Astrocyte (in vitro differentiated cells and primary cell): ENCODE measurements at regions not wholly inside any gene's neighbourhood (a gene's known extent, or its start where the extent isn't known, plus 50 kb on each side); places are given as distances from the start of the nearest gene placed in this dataset.
"Not testable (repeated sequence)": the region's sequence is repeated elsewhere in the genome, so short reads cannot be mapped to it uniquely, and the experiment has no call there.

Source experiments
- DNase-seq: peaks from one replicate; pipeline ENCODE4 v3.0.0-alpha.2; 2010; ENCODE audit warnings: low read depth
- FAIRE-seq: peaks from 2 replicates; lab custom pipeline; 2011; peaks lifted over from hg19 to GRCh38; lab: Jason Lieb, UNC
- H2AFZ ChIP-seq: 2 replicates; pipeline ENCODE4 v1.6.0; 2012; ENCODE audit warnings: low read depth, low read length, inconsistent platforms
- H3K27ac ChIP-seq: 2 replicates; pipeline ENCODE4 v1.5.1; 2011; ENCODE audit warnings: low read depth, low read length, inconsistent platforms
- H3K27me3 ChIP-seq: 2 replicates; pipeline ENCODE4 v1.6.0; 2011; ENCODE audit warnings: low read length, inconsistent platforms; ENCODE audit not compliant: insufficient read depth
- H3K36me3 ChIP-seq: 2 replicates; pipeline ENCODE4 v1.5.1; 2011; ENCODE audit warnings: low read length, inconsistent platforms; ENCODE audit not compliant: insufficient read depth
- H3K4me1 ChIP-seq: 2 replicates; pipeline ENCODE4 v1.5.1; 2011; ENCODE audit warnings: low read length, inconsistent platforms; ENCODE audit not compliant: insufficient read depth
- H3K4me2 ChIP-seq: 2 replicates; pipeline ENCODE4 v1.6.0; 2012; ENCODE audit warnings: low read length, inconsistent platforms
- H3K4me3 ChIP-seq: 2 replicates; pipeline ENCODE4 v1.5.1; 2011; ENCODE audit warnings: low read depth, mild to moderate bottlenecking, low read length, inconsistent platforms; ENCODE audit not compliant: insufficient read depth
- H3K79me2 ChIP-seq: 2 replicates; pipeline ENCODE4 v1.6.0; 2012; ENCODE audit warnings: mild to moderate bottlenecking, low read length, inconsistent platforms; ENCODE audit not compliant: insufficient read depth
- H3K9ac ChIP-seq: 2 replicates; pipeline ENCODE4 v1.6.0; 2012; ENCODE audit warnings: mild to moderate bottlenecking, low read length, inconsistent platforms
- H3K9me3 ChIP-seq: 2 replicates; pipeline ENCODE4 v1.5.1; 2012; ENCODE audit warnings: low read depth, mild to moderate bottlenecking, low read length, inconsistent platforms; ENCODE audit not compliant: insufficient read depth
- H4K20me1 ChIP-seq: 2 replicates; pipeline ENCODE4 v1.6.0; 2012; ENCODE audit warnings: low read length, inconsistent platforms; ENCODE audit not compliant: insufficient read depth
- H3K27ac Mint-ChIP-seq: one replicate; pipeline ENCODE4 v1.8.0; 2021; ENCODE audit warnings: mild to moderate bottlenecking, mixed read lengths; ENCODE audit not compliant: unreplicated experiment
- H3K27me3 Mint-ChIP-seq: one replicate; pipeline ENCODE4 v1.8.0; 2021; ENCODE audit warnings: low read depth, mixed read lengths; ENCODE audit not compliant: unreplicated experiment
- H3K36me3 Mint-ChIP-seq: one replicate; pipeline ENCODE4 v1.8.0; 2021; ENCODE audit warnings: low read depth, mixed read lengths; ENCODE audit not compliant: unreplicated experiment
- H3K4me1 Mint-ChIP-seq: one replicate; pipeline ENCODE4 v1.8.0; 2021; ENCODE audit warnings: low read depth, mixed read lengths; ENCODE audit not compliant: unreplicated experiment
- H3K4me3 Mint-ChIP-seq: one replicate; pipeline ENCODE4 v1.8.0; 2021; ENCODE audit warnings: mild to moderate bottlenecking, moderate library complexity, mixed read lengths; ENCODE audit not compliant: unreplicated experiment
- H3K9me3 Mint-ChIP-seq: one replicate; pipeline ENCODE4 v1.8.0; 2021; ENCODE audit warnings: mild to moderate bottlenecking, mixed read lengths; ENCODE audit not compliant: unreplicated experiment

- not testable (repeated sequence) for H3K27ac ChIP-seq, H3K36me3 Mint-ChIP-seq, H3K27me3 ChIP-seq, H3K4me2 ChIP-seq, H3K4me1 ChIP-seq, H3K4me3 ChIP-seq, H3K9me3 ChIP-seq, H3K4me1 Mint-ChIP-seq, H3K27me3 Mint-ChIP-seq, DNase-seq, H3K4me3 Mint-ChIP-seq, H4K20me1 ChIP-seq, H2AFZ ChIP-seq, H3K36me3 ChIP-seq, H3K9ac ChIP-seq, H3K79me2 ChIP-seq, H3K9me3 Mint-ChIP-seq, H3K27ac Mint-ChIP-seq, FAIRE-seq
These were observed 121.1 kb downstream of the FAM72C start for GRCh38 chr1:143850637-143851036.

- not testable (repeated sequence) for H3K4me2 ChIP-seq, H3K4me3 ChIP-seq, H3K4me1 ChIP-seq, H3K27ac Mint-ChIP-seq, H3K36me3 Mint-ChIP-seq, H3K9me3 ChIP-seq, H3K4me1 Mint-ChIP-seq, FAIRE-seq, H2AFZ ChIP-seq, H3K36me3 ChIP-seq, H4K20me1 ChIP-seq, H3K9me3 Mint-ChIP-seq, H3K79me2 ChIP-seq, H3K4me3 Mint-ChIP-seq, H3K27ac ChIP-seq, H3K27me3 Mint-ChIP-seq, H3K9ac ChIP-seq, DNase-seq, H3K27me3 ChIP-seq
These were observed 122.9 kb downstream of the FAM72C start for GRCh38 chr1:143848859-143849258.

GRCh38 chr1:143845193-143845592 lies 126.6 kb downstream of the FAM72C start:
- H3K27ac Mint-ChIP-seq, H3K4me3 ChIP-seq, H3K36me3 Mint-ChIP-seq, H3K9me3 Mint-ChIP-seq, H3K9me3 ChIP-seq, H3K4me1 ChIP-seq, DNase-seq, H3K27ac ChIP-seq, H3K27me3 ChIP-seq, H3K36me3 ChIP-seq, H3K9ac ChIP-seq, H3K4me2 ChIP-seq, FAIRE-seq, H3K4me3 Mint-ChIP-seq, H3K4me1 Mint-ChIP-seq, H2AFZ ChIP-seq, H3K27me3 Mint-ChIP-seq, H3K79me2 ChIP-seq, H4K20me1 ChIP-seq: not testable (repeated sequence)

- H3K36me3 Mint-ChIP-seq, H4K20me1 ChIP-seq, H3K4me2 ChIP-seq, DNase-seq, H3K9me3 ChIP-seq, H3K9ac ChIP-seq, H3K4me1 ChIP-seq, H3K79me2 ChIP-seq, H3K27ac Mint-ChIP-seq, H3K27ac ChIP-seq, H3K4me1 Mint-ChIP-seq, H3K4me3 Mint-ChIP-seq, H3K4me3 ChIP-seq, FAIRE-seq, H3K27me3 ChIP-seq, H3K9me3 Mint-ChIP-seq, H2AFZ ChIP-seq, H3K36me3 ChIP-seq: not testable (repeated sequence)
- H3K27me3 Mint-ChIP-seq = peaks cover 10% of the 10 kb centered on the region
These were observed 129.7 kb downstream of the FAM72C start for GRCh38 chr1:143842058-143842457.

DNA sequence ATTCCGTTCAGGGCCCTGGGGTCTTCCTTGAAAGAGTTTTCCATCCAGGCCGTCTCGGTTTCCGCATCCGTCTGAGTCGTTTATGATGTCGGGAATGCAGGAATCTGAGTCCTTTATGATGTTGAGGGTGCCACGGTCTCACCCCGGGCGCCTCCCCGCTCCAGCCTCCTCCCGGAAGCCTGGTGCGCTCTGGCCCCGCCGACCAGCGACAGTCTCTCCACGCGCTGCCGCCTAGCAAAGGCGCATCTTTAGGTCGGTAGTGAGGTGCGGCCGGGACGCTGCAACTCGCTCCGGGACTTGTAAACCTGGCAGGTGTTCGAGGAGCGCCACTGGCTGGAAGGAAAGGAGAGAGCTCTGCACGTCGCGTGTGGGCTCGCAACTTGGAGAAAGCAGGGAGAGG lies 132.6 kb downstream of the FAM72C start:
- H3K4me1 Mint-ChIP-seq, H3K27ac Mint-ChIP-seq, H3K36me3 Mint-ChIP-seq, H3K27ac ChIP-seq, H2AFZ ChIP-seq, H3K4me1 ChIP-seq, H3K27me3 ChIP-seq, H3K36me3 ChIP-seq, FAIRE-seq, H4K20me1 ChIP-seq, H3K4me3 Mint-ChIP-seq, H3K4me2 ChIP-seq, DNase-seq, H3K9ac ChIP-seq, H3K9me3 ChIP-seq, H3K79me2 ChIP-seq, H3K4me3 ChIP-seq, H3K9me3 Mint-ChIP-seq: not testable (repeated sequence)
- peaks cover 10% of the 10 kb centered on the region for H3K27me3 Mint-ChIP-seq

DNA sequence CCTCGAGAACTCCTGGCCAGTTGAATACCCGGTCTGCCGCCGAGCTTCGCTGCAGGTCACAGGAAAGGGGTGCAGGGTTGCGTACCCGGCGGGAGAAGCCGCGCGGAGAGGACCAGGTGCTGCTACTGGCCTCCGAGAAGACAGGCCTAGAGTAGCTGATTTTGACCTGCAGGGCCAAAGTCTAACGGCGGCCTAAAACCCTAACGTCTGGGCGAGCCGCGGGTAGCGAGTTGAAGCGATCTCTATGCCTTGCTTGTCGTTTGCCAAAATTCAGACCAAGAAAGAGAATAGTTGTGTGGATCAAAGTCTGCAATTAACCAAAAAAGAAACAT lies 133.2 kb downstream of the FAM72C start:
- not testable (repeated sequence) for H3K9me3 ChIP-seq, H3K79me2 ChIP-seq, H3K4me1 ChIP-seq, H2AFZ ChIP-seq, H3K4me3 ChIP-seq, H3K27me3 ChIP-seq, H3K27ac Mint-ChIP-seq, H3K9me3 Mint-ChIP-seq, FAIRE-seq, H3K4me1 Mint-ChIP-seq, H4K20me1 ChIP-seq, H3K4me2 ChIP-seq, H3K4me3 Mint-ChIP-seq, H3K9ac ChIP-seq, H3K27ac ChIP-seq, H3K36me3 ChIP-seq, H3K36me3 Mint-ChIP-seq, DNase-seq
- peaks cover 10% of the 10 kb centered on the region for H3K27me3 Mint-ChIP-seq
